D721Med (cell line): ENCODE measurements at regions not wholly inside any gene's neighbourhood (a gene's known extent, or its start where the extent isn't known, plus 50 kb on each side); places are given as distances from the start of the nearest gene placed in this dataset.

Experiments
- DNase-seq: peaks from one replicate; pipeline ENCODE4 v3.0.0; 2011; ENCODE audit warnings: low spot score; ENCODE audit not compliant: insufficient read length
- FAIRE-seq: peaks from 2 replicates; lab custom pipeline; 2011; peaks lifted over from hg19 to GRCh38; lab: Jason Lieb, UNC
- CTCF ChIP-seq: IDR thresholded peaks from 2 replicates; pipeline ENCODE4 v1.5.1; 2012; ENCODE audit warnings: mild to moderate bottlenecking, control low read depth; ENCODE audit not compliant: insufficient read depth; ENCODE audit errors: missing control alignments

DNA sequence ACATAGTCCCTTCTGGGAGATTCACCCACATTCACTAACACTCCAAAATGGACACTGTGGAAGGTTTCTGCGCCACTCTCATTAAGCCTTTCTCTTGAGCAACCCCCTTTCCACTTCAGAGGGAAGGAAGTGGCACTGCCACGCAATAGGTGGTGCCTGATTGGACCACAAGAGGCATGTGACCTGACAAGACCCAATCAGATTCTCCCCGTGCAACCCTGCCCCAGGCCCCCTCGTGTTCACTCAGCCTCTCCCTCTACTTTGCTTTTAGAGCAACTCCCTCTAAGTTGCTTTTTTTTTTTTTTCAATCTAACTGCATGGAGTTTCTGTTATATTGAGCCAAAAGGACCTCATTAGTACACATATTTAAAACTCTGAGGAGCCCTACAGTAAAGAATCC is 158.0 kb downstream of the EN1 start:
- no peak for FAIRE-seq
- no peak for TF ChIP-seq CTCF
- DNase-seq = no peak

DNA sequence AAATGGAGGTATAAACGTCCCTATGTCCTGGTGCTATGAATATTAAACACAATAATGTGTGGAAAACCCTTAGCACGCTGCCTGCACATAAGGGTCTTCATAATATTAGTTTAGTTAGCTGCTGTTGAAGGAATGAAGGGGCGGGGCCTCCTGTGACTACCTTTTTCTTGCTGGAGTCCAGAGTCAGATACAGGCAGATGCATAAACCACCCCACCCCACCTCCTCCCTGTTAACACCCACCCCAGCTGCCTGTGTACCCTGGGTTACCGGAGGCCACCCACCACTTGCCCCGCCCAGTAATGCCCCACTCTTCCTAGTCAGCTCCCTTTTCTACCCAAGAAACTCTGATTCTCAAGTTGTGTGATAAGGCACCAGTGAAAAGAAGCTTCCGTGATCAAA is 158.4 kb downstream of the EN1 start:
- no peak for FAIRE-seq
- TF ChIP-seq CTCF = no peak
- DNase-seq = no peak

GRCh38 chr2:118687698-118688097 is 159.8 kb downstream of the EN1 start:
- TF ChIP-seq CTCF = no peak
- FAIRE-seq = no peak
- no peak for DNase-seq

DNA sequence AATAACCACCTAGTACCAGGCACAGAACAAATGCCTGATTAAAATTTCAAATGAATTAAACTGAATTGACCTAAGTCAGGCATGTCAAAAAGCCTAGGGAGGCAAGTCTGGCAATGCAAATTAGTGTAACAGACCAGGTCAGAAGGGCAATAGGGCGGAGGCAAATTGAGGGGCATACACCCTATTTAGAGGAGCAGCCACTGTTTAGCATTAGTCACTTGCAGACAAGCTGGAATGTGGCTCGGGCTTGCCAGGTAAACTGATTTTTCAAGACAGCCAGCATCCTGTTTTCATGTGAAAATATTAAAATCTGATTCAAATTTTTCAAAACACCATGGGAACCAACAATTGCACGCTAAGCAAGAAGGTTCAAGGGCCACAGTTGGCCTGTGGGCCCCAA is 160.3 kb downstream of the EN1 start:
- no peak for FAIRE-seq
- TF ChIP-seq CTCF = no peak
- no peak for DNase-seq

DNA sequence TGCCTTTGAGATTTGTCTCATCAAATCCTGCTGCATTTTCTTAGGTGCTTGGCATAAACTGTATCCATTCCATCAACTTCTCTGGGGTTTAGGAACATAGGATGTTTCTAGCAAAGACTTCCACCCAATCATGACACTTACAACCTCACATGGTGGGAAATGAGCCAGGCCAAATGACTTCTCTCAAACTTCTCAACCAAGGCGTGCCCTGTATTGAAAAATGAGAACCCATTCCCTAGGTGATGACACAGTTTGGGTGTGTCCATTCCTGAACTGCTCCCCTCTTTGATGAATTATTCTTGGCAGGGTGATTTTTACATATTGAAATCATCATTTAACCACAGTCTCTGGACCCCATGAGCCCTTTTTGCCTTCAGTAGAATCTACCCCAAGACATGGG is 161.1 kb downstream of the EN1 start:
- FAIRE-seq (no peak), DNase-seq (no peak)
- TF ChIP-seq CTCF = no peak

GRCh38 chr2:118683460-118683859 is 164.0 kb downstream of the EN1 start:
- DNase-seq (no peak), FAIRE-seq (no peak)
- no peak for TF ChIP-seq CTCF

DNA sequence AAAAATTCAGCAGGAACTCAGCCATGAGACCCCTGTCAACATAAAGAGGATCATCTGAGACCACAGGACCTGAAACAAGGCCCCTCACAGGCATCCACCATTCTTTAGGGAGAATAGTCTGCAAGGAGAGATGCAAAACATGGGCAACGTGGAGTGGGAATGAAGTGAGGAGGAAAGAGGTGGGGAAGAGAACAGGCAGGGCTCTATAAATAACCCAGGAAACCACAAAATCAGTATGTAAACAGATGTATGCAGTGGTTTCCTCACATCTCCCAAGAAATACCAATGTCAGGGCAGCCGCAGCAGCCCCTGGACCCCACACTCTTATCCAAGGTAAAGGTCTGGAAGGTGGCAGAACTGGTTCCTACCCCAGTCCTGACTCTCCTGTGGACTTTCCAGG is 168.5 kb downstream of the EN1 start:
- FAIRE-seq (no peak), DNase-seq (no peak)
- TF ChIP-seq CTCF = no peak
